Stimulated activated CD4-positive, alpha-beta T cell treated with anti-CD3 and anti-CD28 coated beads, Interleukin-2, amount 100 ng/mL, for 24 hours (primary cell): ENCODE measurements at regions not wholly inside any gene's neighbourhood (a gene's known extent, or its start where the extent isn't known, plus 50 kb on each side); places are given as distances from the start of the nearest gene placed in this dataset.

Source experiments
- DNase-seq, 2 donors: peaks; one replicate each; pipeline ENCODE4 v3.0.0-alpha.2; 2020

GRCh38 chr1:115412286-115412685 lies 74.2 kb upstream of the NGF start:
- no peak for DNase-seq

GRCh38 chr1:115411371-115412063 lies 73.5 kb upstream of the NGF start:
- peak in 1 of 2 donors; percentile 3 for DNase-seq

DNA sequence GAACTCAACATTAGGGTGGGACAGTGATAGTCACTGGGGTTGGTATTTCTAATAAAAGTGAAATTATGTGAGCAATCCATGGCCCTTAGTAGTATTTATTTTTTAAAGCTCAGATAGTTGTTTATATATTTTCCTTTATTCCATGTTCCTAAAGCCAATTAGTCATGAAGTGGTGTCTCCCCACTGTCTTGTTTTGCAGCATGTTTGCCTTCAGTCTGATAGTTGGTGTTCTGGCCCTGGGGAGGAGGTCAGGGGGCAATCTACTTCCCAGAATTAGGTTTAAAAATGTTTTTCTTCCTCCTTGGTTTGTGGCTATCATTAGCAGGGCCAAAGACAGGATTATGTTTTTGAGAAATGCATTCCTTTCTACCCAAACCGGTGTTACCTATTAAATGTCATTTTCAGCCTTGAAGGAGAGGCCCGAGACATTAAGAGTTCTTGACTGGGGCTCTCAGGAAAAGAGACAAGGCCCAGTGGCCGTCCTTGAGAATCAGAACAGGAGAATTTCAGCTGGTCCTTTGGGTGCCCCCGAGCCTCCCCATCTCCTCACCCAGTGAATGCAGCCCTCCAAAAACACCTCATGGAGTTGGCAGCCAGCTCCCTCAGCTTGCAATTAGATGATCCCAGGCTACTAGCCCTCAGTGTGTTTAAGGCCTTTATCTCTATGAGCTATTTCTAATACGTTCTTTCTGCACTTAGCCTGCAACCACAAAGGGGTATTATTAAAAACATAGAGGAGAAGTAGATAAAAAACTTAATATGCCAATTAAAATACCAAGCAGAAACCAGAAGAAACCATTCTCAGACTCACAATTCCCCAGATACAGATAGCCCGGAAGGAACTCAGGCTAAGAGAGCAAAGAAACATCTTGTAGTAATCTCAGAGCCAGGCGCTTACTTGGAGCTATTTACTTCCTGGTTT lies 71.3 kb upstream of the NGF start:
- no peak for DNase-seq

- no peak for DNase-seq
Observed at GRCh38 chr1:115408533-115408932, 70.5 kb upstream of the NGF start.

DNA sequence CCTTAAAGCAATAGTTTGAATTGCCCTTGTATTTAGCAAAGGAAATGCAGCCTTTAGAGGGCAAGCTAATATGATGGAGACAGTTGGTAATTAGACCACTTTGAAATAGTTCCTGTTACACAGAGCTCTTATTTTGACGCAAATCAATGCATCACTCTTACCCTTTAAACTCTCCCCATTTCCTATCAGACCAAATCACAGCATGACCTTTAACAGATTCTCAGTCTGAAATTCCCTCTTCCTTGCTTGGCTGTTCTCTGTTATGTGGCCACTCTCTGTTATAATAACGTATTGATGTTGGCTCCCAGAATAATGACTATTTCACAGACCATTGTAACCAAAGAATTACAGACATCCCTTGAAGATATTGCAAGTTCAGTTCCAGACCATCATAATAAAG lies 66.9 kb upstream of the NGF start:
- DNase-seq = no peak

DNA sequence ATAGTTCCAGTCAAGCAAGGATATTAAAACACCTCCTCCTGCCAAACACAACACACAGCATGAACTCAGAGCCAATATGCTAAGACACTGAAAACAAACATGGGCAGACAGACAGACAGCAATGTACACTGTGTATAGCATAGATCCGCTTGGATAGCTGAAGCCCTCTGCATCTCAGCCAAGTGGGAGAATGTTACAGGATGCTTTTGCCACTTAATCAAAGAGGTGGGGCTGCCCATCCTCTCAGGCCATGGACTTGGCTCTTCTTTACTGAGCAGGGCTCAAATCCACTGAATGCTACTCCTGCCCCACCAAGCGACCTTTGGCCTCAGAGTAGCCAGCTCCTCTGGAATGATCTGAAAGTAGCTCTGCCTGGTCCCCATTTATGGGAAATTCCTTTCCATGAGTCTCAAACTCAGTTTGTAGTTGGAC lies 64.7 kb upstream of the NGF start:
- DNase-seq = no peak

DNA sequence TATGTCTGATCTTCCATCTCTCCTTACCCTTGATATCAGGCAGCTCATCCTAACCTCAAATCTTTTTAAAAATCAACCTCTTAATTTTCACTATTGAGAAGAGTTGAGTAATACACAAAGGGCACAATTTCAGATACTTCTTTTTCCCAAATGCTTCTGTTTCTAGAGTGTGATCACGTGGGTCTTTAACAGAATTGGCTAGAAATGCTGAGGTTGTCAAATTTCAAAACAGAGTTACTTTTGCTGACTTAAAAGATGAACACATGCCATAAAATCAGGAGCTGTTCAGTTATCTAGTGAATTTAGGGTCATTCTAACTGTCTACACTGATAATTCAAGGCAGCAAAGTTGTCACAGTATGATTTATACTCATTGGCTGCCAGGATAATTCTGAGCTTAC lies 63.6 kb upstream of the NGF start:
- DNase-seq = no peak

DNA sequence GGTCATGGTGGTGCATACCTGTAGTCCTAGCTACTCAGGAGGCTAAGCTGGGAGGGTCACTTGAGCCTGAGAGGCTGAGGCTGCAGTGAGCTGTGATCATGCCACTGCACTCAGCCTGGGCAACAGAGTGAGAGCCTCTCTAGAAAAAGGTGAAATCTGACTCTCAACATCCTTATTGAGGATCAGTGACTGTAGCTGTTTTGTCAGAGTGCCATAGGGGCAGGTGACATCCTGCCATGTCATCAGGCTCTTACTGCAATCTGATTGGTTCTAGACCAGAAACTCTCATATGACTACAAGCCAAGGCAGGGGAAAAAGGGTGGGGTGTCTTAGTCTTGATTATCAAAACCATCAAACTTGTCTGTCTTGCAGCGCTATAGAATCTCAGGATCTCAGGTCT lies 62.8 kb upstream of the NGF start:
- no peak for DNase-seq

DNA sequence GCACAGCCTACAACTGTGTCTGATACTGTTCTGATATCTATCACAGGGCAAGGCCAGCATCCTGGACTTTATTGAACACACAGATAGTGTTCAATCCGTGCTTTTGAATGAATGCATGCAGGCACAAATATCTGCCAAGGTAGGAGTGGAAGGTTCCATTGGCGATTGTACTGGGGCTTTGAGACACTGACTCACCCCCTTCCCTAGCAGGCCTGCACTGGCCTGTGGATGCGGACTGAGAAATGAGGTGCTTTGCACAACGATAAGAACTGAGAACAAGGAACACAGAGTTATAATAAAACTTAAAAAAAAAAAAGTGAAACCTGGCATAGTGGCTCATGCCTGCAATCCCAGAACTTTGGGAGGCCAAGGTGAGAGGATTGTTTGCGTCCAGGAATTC lies 62.4 kb upstream of the NGF start:
- DNase-seq = no peak

- no peak for DNase-seq
Observed at GRCh38 chr1:115398745-115399144, 60.7 kb upstream of the NGF start.
